Body of pancreas (tissue), 4 donors: ENCODE measurements at regions not wholly inside any gene's neighbourhood (a gene's known extent, or its start where the extent isn't known, plus 50 kb on each side); places are given as distances from the start of the nearest gene placed in this dataset.

Experiments used
- POLR2A ChIP-seq, 3 donors: fragments of 450-650 bp; IDR thresholded peaks; one replicate each; pipeline ENCODE4 v1.6.1; 2016; ENCODE audit warnings: antibody characterized with exemption in 3 of 3, mild to moderate bottlenecking in 2 of 3
- TF ChIP-seq, protein P1 (sequence below), 7 experiments: fragments of 450-650 bp in 4 of 7; fragments of 200-600 bp in 3 of 7; sonication (generic) in 3 of 7; IDR thresholded peaks; one replicate each; pipeline ENCODE4 v1.5.1; 2016 to 2019; ENCODE audit warnings: antibody characterized with exemption in 7 of 7

DNA sequence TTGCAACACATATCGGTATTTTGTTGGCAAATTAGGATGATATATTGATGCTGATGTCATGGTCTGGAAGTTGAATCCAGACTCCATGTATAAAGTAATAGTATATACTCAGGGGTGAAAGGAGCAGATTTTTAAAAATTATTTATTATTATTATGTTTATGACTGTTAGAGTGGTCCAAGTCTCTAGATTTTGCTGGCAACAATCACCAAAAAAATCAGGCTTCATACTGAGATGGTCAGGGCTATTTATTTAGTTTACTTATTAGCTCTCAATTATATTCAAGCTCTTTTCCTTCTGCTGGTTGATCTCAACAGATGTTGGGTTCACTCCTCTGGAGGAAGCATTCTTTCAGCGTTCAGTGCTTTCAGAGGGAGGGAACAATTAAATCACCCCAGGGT lies 73.9 kb upstream of the VCX3B start:
- TF ChIP-seq, protein P1, sequence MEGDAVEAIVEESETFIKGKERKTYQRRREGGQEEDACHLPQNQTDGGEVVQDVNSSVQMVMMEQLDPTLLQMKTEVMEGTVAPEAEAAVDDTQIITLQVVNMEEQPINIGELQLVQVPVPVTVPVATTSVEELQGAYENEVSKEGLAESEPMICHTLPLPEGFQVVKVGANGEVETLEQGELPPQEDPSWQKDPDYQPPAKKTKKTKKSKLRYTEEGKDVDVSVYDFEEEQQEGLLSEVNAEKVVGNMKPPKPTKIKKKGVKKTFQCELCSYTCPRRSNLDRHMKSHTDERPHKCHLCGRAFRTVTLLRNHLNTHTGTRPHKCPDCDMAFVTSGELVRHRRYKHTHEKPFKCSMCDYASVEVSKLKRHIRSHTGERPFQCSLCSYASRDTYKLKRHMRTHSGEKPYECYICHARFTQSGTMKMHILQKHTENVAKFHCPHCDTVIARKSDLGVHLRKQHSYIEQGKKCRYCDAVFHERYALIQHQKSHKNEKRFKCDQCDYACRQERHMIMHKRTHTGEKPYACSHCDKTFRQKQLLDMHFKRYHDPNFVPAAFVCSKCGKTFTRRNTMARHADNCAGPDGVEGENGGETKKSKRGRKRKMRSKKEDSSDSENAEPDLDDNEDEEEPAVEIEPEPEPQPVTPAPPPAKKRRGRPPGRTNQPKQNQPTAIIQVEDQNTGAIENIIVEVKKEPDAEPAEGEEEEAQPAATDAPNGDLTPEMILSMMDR (IDR thresholded peaks at IDR 0.05): no peak
- TF ChIP-seq POLR2A (IDR thresholded peaks at IDR 0.05): no peak
